Activated naive CD4-positive, alpha-beta T cell treated with anti-CD3 and anti-CD28 coated beads, Interleukin-2, amount 50 U/mL, for 24 hours (primary cell): ENCODE measurements at regions not wholly inside any gene's neighbourhood (a gene's known extent, or its start where the extent isn't known, plus 50 kb on each side); places are given as distances from the start of the nearest gene placed in this dataset.
"Not testable (repeated sequence)": the region's sequence is repeated elsewhere in the genome, so short reads cannot be mapped to it uniquely, and the experiment has no call there.

ENCODE experiments used
- H3K27ac Mint-ChIP-seq: one replicate; pipeline ENCODE4 v1.8.0; 2021; ENCODE audit warnings: mild to moderate bottlenecking, mixed read lengths
- H3K27me3 Mint-ChIP-seq: one replicate; pipeline ENCODE4 v1.8.0; 2021; ENCODE audit warnings: mixed read lengths
- H3K36me3 Mint-ChIP-seq: one replicate; pipeline ENCODE4 v1.8.0; 2021; ENCODE audit warnings: mixed read lengths
- H3K4me1 Mint-ChIP-seq: one replicate; pipeline ENCODE4 v1.8.0; 2021; ENCODE audit warnings: mixed read lengths
- H3K4me3 Mint-ChIP-seq: one replicate; pipeline ENCODE4 v1.8.0; 2021; ENCODE audit warnings: mild to moderate bottlenecking, mixed read lengths
- H3K9me3 Mint-ChIP-seq: one replicate; pipeline ENCODE4 v1.8.0; 2021; ENCODE audit warnings: mixed read lengths

GRCh38 chr7:119033641-119034040, 809.1 kb downstream of the ANKRD7 start:
- H3K27ac Mint-ChIP-seq, result no peak overlapping the region
- H3K4me3 Mint-ChIP-seq, result no peak overlapping the region
- H3K9me3 Mint-ChIP-seq, result no peaks in the 10 kb centered on the region
- H3K27me3 Mint-ChIP-seq, result no peaks in the 10 kb centered on the region
- H3K36me3 Mint-ChIP-seq, result no peaks in the 10 kb centered on the region
- no peaks in the 10 kb centered on the region for H3K4me1 Mint-ChIP-seq

DNA sequence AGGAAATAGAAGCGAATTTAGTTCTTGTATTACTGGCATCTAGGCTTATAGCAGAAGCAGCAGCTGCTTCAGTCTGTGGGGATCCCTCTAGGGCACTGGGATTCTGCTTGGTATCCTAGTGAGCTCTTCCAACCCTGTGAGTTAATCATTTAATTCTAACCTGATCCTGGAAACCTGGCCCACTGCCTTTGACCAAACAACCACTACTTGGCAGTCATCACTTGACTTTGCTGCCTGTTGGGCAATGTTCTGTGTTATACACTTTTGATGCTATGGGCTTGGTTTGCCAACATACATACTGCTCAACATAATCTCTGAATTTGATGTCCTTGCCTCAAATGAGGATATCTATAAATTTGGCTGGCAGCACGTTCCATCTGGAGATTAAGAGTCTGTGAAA, 813.4 kb downstream of the ANKRD7 start:
- Mint-ChIP-seq H3K27ac (no peak overlapping the region), H3K36me3 (no peaks in the 10 kb centered on the region), H3K9me3 (peaks cover 5% of the 10 kb centered on the region), H3K4me1 (no peaks in the 10 kb centered on the region), H3K27me3 (no peaks in the 10 kb centered on the region), H3K4me3 (no peak overlapping the region)

DNA sequence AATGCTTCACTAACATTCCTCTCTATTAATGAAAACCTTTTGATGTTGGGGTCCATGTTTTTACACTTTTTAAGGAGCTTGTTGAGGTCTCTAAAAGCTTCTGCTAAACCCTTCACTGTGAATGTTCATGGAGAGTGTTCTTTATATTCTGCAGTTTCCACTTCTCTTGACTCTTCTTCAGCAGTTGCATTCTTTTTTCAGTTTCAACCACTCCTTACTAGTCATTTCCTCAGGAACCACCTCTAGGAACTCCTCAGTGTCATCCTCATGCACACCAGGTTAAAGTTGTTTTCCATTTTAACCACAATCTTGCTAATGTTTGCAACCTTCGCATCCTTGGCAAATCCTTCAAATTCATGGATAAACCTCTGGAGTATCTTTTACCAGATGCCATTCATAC, 821.6 kb downstream of the ANKRD7 start:
- Mint-ChIP-seq H3K36me3 (no peaks in the 10 kb centered on the region), H3K9me3 (peaks cover 9% of the 10 kb centered on the region), H3K27ac (no peak overlapping the region)

DNA sequence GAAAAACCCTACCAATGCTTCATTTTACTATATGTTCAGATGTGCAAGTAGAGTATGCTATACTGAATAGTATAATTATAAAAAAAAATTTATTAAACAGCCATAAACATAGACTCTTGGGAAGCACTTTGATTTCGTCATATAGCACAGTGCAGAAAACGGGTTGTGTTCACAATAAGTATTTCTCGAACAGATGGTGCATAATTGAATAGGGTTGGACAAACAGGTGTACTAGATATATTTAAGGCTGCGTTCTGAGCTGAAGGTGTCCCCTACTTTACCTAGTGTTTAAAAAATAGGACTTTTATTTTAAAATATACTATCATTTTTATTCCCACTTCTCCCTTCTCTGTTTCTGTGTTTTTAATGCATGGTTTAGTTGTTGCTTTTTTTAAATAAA, 841.5 kb downstream of the ANKRD7 start:
- H3K27ac Mint-ChIP-seq, result no peak overlapping the region

More for the DNA sequence above, 821.6 kb downstream of the ANKRD7 start:
- Mint-ChIP-seq H3K4me3 (no peak overlapping the region), H3K4me1 (no peaks in the 10 kb centered on the region), H3K27me3 (no peaks in the 10 kb centered on the region)

DNA sequence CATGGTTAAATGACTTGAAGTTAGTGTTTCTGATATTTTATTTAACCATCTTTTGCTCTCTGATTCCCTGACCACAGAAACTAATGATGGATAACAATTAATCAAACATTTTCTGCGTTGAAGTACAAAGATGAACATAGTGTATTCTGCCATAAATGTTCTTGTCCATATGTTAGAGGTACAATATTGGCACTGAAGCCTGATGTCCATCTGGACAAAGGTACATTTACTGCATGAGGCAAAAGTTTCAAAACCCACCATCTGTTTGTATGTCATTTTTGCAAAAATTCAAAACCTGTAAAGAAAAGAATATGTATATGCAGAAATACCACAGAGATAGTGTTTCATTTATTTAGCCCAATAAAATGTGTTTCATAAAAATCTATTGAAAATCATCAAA, 861.5 kb downstream of the ANKRD7 start:
- no peaks in the 10 kb centered on the region for H3K27me3 Mint-ChIP-seq
- H3K27ac Mint-ChIP-seq, result no peak overlapping the region
- no peak overlapping the region for H3K4me3 Mint-ChIP-seq
- H3K36me3 Mint-ChIP-seq, result no peaks in the 10 kb centered on the region
- no peaks in the 10 kb centered on the region for H3K4me1 Mint-ChIP-seq
- H3K9me3 Mint-ChIP-seq, result no peaks in the 10 kb centered on the region

More for the DNA sequence above, 841.5 kb downstream of the ANKRD7 start:
- H3K36me3 Mint-ChIP-seq, result no peaks in the 10 kb centered on the region
- H3K4me3 Mint-ChIP-seq, result no peak overlapping the region
- no peaks in the 10 kb centered on the region for H3K9me3 Mint-ChIP-seq
- H3K27me3 Mint-ChIP-seq, result no peaks in the 10 kb centered on the region
- no peaks in the 10 kb centered on the region for H3K4me1 Mint-ChIP-seq

DNA sequence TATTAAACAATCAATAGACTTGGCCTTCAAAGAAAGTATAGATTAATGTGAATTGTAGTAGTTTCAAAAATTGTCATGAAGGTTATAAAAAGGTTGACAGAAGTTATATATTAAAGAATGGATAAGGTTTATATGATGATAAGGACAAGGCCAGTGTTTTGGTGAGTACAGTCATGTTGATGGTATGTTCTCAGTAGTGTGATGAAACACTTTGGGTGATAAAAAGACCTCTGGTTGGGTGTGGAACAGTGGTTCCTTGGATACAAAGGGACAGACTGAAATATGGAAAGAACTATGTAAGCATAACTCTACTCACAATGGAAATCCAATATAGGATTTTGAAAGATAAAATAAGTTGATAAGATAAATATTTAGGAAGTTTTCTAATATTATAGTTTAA, 866.3 kb downstream of the ANKRD7 start:
- Mint-ChIP-seq H3K4me3 (no peak overlapping the region), H3K27me3 (no peaks in the 10 kb centered on the region), H3K36me3 (no peaks in the 10 kb centered on the region), H3K4me1 (no peaks in the 10 kb centered on the region), H3K9me3 (no peaks in the 10 kb centered on the region), H3K27ac (no peak overlapping the region)

GRCh38 chr7:119096683-119097082, 872.2 kb downstream of the ANKRD7 start:
- no peak overlapping the region for H3K4me3 Mint-ChIP-seq
- H3K27ac Mint-ChIP-seq, result no peak overlapping the region
- H3K9me3 Mint-ChIP-seq, result no peaks in the 10 kb centered on the region
- no peaks in the 10 kb centered on the region for H3K27me3 Mint-ChIP-seq
- no peaks in the 10 kb centered on the region for H3K4me1 Mint-ChIP-seq
- no peaks in the 10 kb centered on the region for H3K36me3 Mint-ChIP-seq

- H3K27ac Mint-ChIP-seq, H3K4me3 Mint-ChIP-seq, H3K36me3 Mint-ChIP-seq, H3K9me3 Mint-ChIP-seq, H3K4me1 Mint-ChIP-seq, H3K27me3 Mint-ChIP-seq: not testable (repeated sequence)
Measured at GRCh38 chr7:119100611-119101258, 876.2 kb downstream of the ANKRD7 start.

DNA sequence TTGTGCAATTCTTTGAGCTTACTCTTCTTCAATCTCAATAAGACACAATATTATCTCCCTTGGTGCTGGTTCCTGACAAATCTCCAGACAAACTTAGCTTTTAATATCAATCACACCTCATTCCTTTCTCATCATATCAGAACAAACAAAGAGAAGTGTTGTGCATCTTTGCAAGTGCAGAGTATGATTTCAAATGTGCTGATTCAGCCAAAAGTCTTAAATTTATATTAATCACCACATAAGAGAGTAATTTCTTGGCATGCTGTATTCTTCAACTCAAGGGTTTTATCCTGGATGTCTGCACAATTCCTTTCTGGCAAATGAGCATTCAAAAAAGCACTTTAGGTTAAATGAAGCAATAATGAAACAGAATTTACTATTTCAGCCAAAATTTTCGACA, 877.8 kb downstream of the ANKRD7 start:
- H3K4me1 Mint-ChIP-seq, result no peaks in the 10 kb centered on the region
- H3K27ac Mint-ChIP-seq, result no peak overlapping the region
- no peaks in the 10 kb centered on the region for H3K36me3 Mint-ChIP-seq
- no peak overlapping the region for H3K4me3 Mint-ChIP-seq
- H3K9me3 Mint-ChIP-seq, result peaks cover 9% of the 10 kb centered on the region
- H3K27me3 Mint-ChIP-seq, result no peaks in the 10 kb centered on the region

DNA sequence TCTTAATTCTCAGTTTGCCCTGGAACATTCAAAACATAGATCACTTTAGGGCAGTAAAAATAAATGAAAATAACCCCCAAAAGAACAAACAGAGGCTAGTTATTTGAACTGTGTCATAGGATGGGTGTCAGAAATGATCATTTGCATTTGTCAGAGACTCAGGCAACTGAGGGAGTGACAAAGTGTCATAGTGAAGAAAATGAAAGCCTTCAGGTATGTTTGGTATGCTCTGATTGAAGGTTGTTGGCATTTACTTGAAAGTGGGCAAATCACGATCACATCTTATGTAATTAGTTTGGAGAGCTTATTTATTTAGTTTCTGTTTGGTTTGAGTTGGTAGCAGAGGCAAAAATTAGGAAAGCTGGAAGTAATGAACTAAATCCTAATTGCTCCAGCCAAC, 880.9 kb downstream of the ANKRD7 start:
- no peak overlapping the region for H3K4me3 Mint-ChIP-seq
- no peaks in the 10 kb centered on the region for H3K27me3 Mint-ChIP-seq
- no peaks in the 10 kb centered on the region for H3K36me3 Mint-ChIP-seq
- peaks cover 9% of the 10 kb centered on the region for H3K9me3 Mint-ChIP-seq
- H3K4me1 Mint-ChIP-seq, result no peaks in the 10 kb centered on the region
- no peak overlapping the region for H3K27ac Mint-ChIP-seq

DNA sequence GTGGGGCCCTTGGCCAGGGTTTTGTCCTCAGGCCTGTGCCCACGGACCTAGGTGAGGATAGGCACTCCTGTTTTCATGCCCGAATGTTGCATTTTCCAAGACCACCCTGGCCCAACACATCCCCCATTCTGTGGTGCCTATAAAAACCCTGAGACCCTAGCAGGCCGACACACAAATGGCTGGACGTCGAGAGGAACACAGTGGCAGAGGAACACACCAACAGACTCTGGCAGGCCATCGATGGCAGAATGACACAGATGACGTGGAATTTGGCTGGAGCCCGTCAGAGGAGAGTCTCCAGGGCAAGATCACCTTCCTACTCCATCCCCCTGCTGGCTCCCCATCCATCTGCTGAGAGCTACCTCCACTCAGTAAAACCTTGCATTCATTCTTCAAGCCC, 898.8 kb downstream of the ANKRD7 start:
- no peak overlapping the region for H3K27ac Mint-ChIP-seq
- peaks cover 5% of the 10 kb centered on the region for H3K9me3 Mint-ChIP-seq
- H3K36me3 Mint-ChIP-seq, result no peaks in the 10 kb centered on the region
- H3K27me3 Mint-ChIP-seq, result no peaks in the 10 kb centered on the region
- H3K4me1 Mint-ChIP-seq, result no peaks in the 10 kb centered on the region
- H3K4me3 Mint-ChIP-seq, result no peak overlapping the region

DNA sequence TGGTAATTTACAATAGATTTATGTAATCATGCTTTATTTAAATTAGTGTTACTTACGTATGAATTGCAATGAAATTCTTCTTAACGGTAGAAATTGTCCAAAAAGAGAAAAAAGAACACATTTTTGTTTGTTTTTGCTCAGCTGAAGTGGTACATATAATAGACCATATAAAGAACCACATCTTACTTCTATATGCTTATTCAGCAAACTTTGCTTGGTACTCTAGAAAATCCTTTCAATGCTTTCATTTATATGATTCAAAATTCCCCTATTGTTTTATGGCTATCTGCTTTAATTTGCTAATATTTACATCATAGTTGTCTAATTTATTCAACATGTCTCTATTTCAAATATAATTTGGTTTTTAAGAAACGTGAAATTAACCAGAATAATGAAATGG, 903.2 kb downstream of the ANKRD7 start:
- H3K36me3 Mint-ChIP-seq, result no peaks in the 10 kb centered on the region
- no peak overlapping the region for H3K4me3 Mint-ChIP-seq
- H3K4me1 Mint-ChIP-seq, result no peaks in the 10 kb centered on the region
- H3K9me3 Mint-ChIP-seq, result peaks cover 5% of the 10 kb centered on the region
- no peak overlapping the region for H3K27ac Mint-ChIP-seq
- H3K27me3 Mint-ChIP-seq, result no peaks in the 10 kb centered on the region

DNA sequence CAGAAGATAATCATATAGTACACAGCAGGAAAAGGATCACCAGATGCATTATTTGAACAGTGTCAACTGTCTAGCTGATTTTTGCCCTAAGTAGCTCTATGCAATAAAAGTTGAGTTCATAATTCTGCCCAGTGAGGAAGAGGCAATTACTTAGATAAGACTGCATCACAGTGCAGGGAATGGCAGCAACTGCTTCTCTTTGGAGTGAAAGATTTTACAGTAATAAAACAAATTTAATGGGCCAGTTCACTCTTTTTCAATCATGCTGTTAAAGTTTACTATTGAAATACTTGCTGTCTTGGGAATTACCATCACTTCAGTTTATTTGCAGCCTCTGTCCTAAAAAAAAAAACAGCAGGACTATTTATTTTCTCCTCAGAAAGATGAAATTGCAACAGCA, 907.9 kb downstream of the ANKRD7 start:
- H3K27me3 Mint-ChIP-seq, result no peaks in the 10 kb centered on the region
- no peaks in the 10 kb centered on the region for H3K9me3 Mint-ChIP-seq
- no peak overlapping the region for H3K4me3 Mint-ChIP-seq
- no peaks in the 10 kb centered on the region for H3K4me1 Mint-ChIP-seq
- H3K36me3 Mint-ChIP-seq, result no peaks in the 10 kb centered on the region
- no peak overlapping the region for H3K27ac Mint-ChIP-seq

- no peaks in the 10 kb centered on the region for H3K4me1 Mint-ChIP-seq
- no peak overlapping the region for H3K4me3 Mint-ChIP-seq
- H3K9me3 Mint-ChIP-seq, result peaks cover 22% of the 10 kb centered on the region
- H3K27ac Mint-ChIP-seq, result no peak overlapping the region
- no peaks in the 10 kb centered on the region for H3K27me3 Mint-ChIP-seq
- no peaks in the 10 kb centered on the region for H3K36me3 Mint-ChIP-seq
Measured at GRCh38 chr7:119167431-119167830, 942.9 kb downstream of the ANKRD7 start.

- H3K4me3 Mint-ChIP-seq, result no peak overlapping the region
Measured at GRCh38 chr7:119172043-119172442, 947.5 kb downstream of the ANKRD7 start.

DNA sequence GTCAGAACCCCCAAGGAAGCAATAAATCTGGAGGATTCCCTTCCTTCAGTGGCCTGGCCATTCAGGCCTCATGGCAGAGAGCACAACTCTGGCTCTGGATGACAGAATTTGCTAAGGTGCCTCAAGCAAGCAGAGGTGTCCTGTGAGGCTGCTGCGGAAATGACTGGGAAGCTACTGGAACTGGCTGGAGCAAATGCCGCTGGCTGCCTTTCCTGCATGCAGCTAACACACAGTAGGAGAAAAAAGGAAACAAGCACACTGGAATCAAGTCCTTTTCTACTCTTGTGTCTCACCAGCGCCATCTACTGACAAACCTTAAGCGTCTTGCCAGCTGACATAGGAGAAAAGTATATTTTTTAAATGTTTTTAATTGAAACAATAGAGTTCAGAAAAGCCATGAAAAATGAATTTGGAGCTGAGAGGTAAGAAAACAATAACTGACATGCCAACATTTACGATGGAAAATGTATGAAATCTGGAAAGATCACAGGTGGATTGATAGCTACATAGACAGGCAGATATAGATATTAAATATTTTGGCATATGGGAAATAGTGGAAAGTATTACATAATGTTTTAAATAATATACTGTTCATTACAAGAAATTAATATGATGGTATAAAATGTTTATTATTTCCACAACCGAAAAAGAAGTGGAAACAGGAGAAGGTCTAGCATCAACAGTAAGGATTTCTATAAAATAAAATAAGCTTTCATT, 951.6 kb downstream of the ANKRD7 start:
- H3K4me3 Mint-ChIP-seq, result no peak overlapping the region
- no peaks in the 10 kb centered on the region for H3K36me3 Mint-ChIP-seq
- H3K27me3 Mint-ChIP-seq, result no peaks in the 10 kb centered on the region
- H3K9me3 Mint-ChIP-seq, result no peaks in the 10 kb centered on the region
- no peaks in the 10 kb centered on the region for H3K4me1 Mint-ChIP-seq
- H3K27ac Mint-ChIP-seq, result no peak overlapping the region

More at GRCh38 chr7:119172043-119172442, 947.5 kb downstream of the ANKRD7 start:
- no peak overlapping the region for H3K27ac Mint-ChIP-seq
- no peaks in the 10 kb centered on the region for H3K27me3 Mint-ChIP-seq
- no peaks in the 10 kb centered on the region for H3K36me3 Mint-ChIP-seq
- H3K9me3 Mint-ChIP-seq, result peaks cover 6% of the 10 kb centered on the region
- H3K4me1 Mint-ChIP-seq, result no peaks in the 10 kb centered on the region

GRCh38 chr7:119177863-119178262, 953.4 kb downstream of the ANKRD7 start:
- Mint-ChIP-seq H3K9me3 (peaks cover 3% of the 10 kb centered on the region), H3K36me3 (no peaks in the 10 kb centered on the region), H3K27me3 (no peaks in the 10 kb centered on the region), H3K4me1 (no peaks in the 10 kb centered on the region), H3K4me3 (no peak overlapping the region), H3K27ac (no peak overlapping the region)
